ENCODE measurements at regions not wholly inside any gene's neighbourhood (a gene's known extent, or its start where the extent isn't known, plus 50 kb on each side); places are given as distances from the start of the nearest gene placed in this dataset.

- TF ChIP-seq CTCF (IDR thresholded peaks at IDR 0.05; ENCODE audit: extremely low read depth in 1 of 2, insufficient read depth in 1 of 2, low read depth in 1 of 2, low read length in 2 of 2) (no peak), POLR2A (IDR thresholded peaks at IDR 0.05; ENCODE audit: low read depth, low read length) (no peak), POLR2AphosphoS5 (IDR thresholded peaks at IDR 0.05; ENCODE audit: insufficient read depth, low read depth, low read length) (no peak)
Measured at GRCh38 chr3:170727754-170728153, 141.9 kb upstream of the SLC7A14 start.
